ENCODE measurements at regions not wholly inside any gene's neighbourhood (a gene's known extent, or its start where the extent isn't known, plus 50 kb on each side); places are given as distances from the start of the nearest gene placed in this dataset.

GRCh38 chr17:79667746-79668145 lies 56.9 kb upstream of the RBFOX3 start:
- TF ChIP-seq CTCF (IDR thresholded peaks at IDR 0.05; ENCODE audit: poor library complexity), result no peak
- no peak for TF ChIP-seq EZH2 (IDR thresholded peaks at IDR 0.05; ENCODE audit: borderline replicate concordance)
